ENCODE measurements at regions not wholly inside any gene's neighbourhood (a gene's known extent, or its start where the extent isn't known, plus 50 kb on each side); places are given as distances from the start of the nearest gene placed in this dataset.
"Not testable (repeated sequence)": the region's sequence is repeated elsewhere in the genome, so short reads cannot be mapped to it uniquely, and the experiment has no call there.

- no peak for TF ChIP-seq CTCF (IDR thresholded peaks at IDR 0.05; ENCODE audit: low read depth, low read length)
- no peak overlapping the region for H3K4me3 ChIP-seq (replicated peaks in 1 of 2; ENCODE audit: low read depth in 2 of 2, low read length in 2 of 2)
- no peak for DNase-seq (ENCODE audit: low read depth in 2 of 2)
Observed at GRCh38 chr2:7646024-7646423, 728.8 kb downstream of the RNF144A start.

GRCh38 chr2:7646661-7647060 lies 729.4 kb downstream of the RNF144A start:
- H3K4me3 ChIP-seq (replicated peaks in 1 of 2; ENCODE audit: low read depth in 2 of 2, low read length in 2 of 2) = no peak overlapping the region
- no peak for DNase-seq (ENCODE audit: low read depth in 2 of 2)
- no peak for TF ChIP-seq CTCF (IDR thresholded peaks at IDR 0.05; ENCODE audit: low read depth, low read length)

- no peak for TF ChIP-seq CTCF (IDR thresholded peaks at IDR 0.05; ENCODE audit: low read depth, low read length)
- H3K4me3 ChIP-seq (replicated peaks in 1 of 2; ENCODE audit: low read depth in 2 of 2, low read length in 2 of 2) = no peak overlapping the region
- no peak for DNase-seq (ENCODE audit: low read depth in 2 of 2)
Observed at GRCh38 chr2:7648221-7648795, 731.1 kb downstream of the RNF144A start.

- no peak for TF ChIP-seq CTCF (IDR thresholded peaks at IDR 0.05; ENCODE audit: low read depth, low read length)
- no peak for DNase-seq (ENCODE audit: low read depth in 2 of 2)
- H3K4me3 ChIP-seq (replicated peaks in 1 of 2; ENCODE audit: low read depth in 2 of 2, low read length in 2 of 2) = no peak overlapping the region
Observed at GRCh38 chr2:7649461-7650228, 732.4 kb downstream of the RNF144A start.

GRCh38 chr2:7653617-7654016 lies 736.4 kb downstream of the RNF144A start:
- DNase-seq (ENCODE audit: low read depth in 2 of 2) = no peak
- TF ChIP-seq CTCF (IDR thresholded peaks at IDR 0.05; ENCODE audit: low read depth, low read length) = no peak
- H3K4me3 ChIP-seq (replicated peaks in 1 of 2; ENCODE audit: low read depth in 2 of 2, low read length in 2 of 2) = no peak overlapping the region

GRCh38 chr2:7655629-7656028 lies 738.4 kb downstream of the RNF144A start:
- no peak for TF ChIP-seq CTCF (IDR thresholded peaks at IDR 0.05; ENCODE audit: low read depth, low read length)
- DNase-seq (ENCODE audit: low read depth in 2 of 2) = no peak
- no peak overlapping the region for H3K4me3 ChIP-seq (replicated peaks in 1 of 2; ENCODE audit: low read depth in 2 of 2, low read length in 2 of 2)

GRCh38 chr2:7657526-7657925 lies 740.3 kb downstream of the RNF144A start:
- H3K4me3 ChIP-seq (replicated peaks in 1 of 2; ENCODE audit: low read depth in 2 of 2, low read length in 2 of 2); DNase-seq (ENCODE audit: low read depth in 2 of 2): not testable (repeated sequence)
